Activated CD8-positive, alpha-beta memory T cell treated with anti-CD3 and anti-CD28 coated beads for 48 hours (primary cell): ENCODE measurements at regions not wholly inside any gene's neighbourhood (a gene's known extent, or its start where the extent isn't known, plus 50 kb on each side); places are given as distances from the start of the nearest gene placed in this dataset.

ENCODE experiments used
- DNase-seq, 3 experiments: peaks; one replicate each; pipeline ENCODE4 v3.0.0-alpha.2; 2020; ENCODE audit warnings: low read depth in 2 of 3, low spot score in 2 of 3

DNA sequence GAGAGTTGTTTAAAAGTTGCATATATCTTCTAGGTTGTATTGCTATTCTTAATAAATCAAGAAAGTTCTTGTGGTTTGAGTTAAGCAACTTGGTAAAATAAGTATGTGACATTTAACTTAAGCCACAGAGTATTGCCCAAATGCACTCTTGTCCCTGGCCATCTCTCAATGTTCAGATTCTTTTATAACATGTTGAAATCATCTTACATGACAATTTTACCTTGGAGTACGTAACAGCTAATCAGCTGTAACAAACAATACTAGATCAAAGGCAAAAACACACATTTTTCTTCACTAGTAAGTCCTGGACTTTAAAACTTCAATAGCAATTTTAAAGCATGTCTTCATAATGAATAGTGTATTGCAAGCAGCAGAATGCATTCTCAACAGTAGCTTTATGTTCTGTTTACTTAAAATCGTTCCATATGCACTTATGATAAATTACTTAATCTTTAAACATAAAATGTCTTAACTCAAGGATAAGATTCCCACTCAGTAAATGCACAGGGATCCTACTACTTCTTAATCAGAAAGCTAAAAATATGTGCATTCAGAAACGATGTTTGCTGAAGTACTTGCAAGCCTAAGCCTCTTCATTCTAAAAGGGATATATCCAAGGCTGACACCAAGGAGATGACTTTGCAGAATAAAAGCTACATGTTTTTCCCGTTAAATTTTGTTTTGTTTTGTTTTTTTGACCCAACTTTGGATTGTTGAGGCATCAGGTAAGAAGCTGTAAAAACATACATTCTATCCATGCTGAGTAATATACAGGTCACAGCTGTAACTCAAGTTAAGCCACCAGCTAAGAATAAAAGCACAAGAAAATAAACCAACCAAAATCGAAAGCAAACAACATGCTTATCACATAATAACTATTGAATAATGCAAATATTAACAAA, 86.1 kb upstream of the NFIB start:
- no peak for DNase-seq

DNA sequence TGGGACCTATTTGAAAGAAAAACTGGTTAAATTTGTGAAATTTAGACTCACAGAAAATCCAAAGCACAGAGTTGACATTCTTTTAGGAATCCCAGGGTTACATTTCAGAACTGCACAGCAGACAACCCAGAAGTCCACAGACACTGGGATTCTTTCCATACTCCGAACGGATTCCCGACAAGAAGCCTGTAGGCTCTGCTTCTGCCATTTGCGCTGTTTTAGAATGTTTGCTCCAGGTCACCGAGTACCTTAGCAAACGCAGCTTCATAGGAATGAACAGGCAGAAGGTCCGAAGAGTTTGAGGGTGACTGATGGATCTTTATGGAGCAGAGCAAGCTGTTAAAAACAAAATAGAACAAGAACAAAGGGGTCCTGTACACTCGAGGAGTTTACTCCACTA, 84.5 kb upstream of the NFIB start:
- DNase-seq = no peak

DNA sequence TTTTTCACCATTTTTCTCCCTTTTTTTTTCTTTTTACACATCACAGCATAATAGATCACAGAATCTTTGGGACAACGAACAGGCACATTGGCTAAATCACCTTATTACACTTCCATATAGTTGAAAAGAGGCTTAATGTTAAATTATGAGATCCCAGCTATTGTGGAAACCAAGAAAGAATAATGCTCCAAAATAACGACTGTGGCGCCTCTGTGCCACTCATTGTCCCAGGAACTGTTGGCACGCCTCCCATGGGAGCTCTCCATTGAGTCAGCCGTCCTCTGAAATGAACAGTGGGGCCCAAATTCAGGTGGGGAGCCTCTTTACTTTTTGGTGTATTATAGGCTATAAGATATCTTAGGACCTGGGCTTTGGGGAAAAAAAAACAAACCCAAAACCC, 82.2 kb upstream of the NFIB start:
- DNase-seq = no peak

DNA sequence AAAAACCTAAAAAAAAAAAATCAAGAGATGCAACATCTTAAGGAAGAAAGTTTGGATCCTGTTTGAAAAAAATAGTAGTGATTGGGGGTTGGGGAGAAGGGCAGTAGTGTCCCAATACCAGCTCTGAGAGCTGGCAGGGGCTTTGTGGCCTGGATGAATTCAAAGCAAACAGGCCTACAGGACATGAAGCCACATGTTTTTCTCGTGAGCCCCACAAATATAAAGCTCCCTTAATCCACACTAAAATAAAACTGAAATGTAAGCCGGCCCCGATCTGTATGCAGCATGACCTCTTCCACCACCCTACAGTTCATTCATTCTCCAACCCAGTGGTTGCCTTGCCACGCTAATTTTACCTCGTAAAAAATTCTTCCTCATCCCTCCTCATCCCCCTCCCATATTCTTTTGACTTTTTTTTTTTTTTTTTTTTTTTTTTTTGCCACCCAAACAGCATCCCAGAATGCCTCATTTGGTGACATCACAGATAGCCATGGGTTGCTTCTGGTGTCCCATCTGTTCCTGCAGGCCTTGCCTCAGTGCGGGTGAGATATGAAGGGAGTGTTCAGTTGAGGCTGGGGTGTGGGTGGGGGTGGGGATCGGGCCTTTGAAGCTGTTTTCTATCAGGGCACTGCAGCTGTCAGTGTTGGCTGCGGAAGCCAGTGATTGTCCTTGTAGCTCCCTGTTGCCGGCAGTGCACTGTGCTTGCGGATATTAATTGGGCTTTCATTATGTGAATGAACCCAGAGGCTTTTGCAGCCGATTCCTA, 81.6 kb upstream of the NFIB start:
- no peak for DNase-seq

DNA sequence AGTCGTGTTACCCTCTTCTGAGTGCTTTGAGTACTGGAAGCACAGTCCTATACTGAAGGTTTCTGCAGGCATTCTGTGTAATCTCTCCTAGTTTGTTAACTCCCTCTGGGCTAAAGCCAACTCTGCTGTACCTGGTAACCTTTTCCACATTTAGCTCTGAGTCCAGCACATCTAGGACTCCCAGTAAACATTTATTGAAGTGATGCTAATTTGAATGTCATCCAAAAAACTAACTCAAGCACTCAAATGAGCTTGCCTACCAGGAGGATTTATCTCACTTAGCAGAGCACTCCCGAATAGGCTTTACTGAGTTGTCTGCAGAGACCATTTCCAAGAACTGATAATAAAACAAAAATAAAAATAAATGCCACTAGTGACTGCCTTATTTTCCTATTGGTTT, 79.5 kb upstream of the NFIB start:
- DNase-seq = no peak

DNA sequence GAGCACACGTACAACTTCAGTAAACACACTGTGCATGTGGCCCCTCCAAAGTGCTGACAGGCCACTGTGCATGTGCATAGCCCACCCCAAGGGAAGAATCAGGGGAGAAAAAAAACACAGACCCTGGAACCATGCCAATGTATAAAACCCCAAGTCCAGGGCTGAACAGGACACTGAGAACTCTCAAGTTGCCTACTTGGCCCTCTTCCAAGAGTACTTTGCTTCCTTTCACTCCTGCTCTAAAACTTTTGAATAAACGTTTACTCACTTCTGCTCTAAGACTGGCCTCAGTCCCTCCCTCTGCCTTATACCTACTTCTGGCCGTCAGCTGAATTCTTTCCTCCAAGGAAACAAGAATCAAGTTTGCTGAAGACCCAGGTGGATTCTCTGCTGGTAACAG, 77.7 kb upstream of the NFIB start:
- no peak for DNase-seq

DNA sequence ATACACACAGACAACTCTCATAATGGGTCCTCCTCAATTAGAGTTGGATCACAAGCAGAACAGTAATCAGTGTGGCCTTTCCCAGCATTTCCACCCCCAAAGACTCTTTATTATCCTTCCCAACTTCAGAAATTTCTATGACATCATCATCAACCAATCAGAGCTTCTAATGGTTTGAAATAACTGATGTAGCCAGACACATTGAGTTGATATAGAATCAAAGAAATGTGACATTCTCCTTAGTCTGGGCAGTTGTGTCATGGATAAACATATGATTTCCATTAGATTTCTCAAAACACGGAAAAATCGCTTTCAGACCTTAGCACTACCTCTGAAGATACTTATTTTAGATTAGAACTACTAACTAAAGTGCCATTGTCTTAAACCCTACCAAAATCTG, 75.7 kb upstream of the NFIB start:
- no peak for DNase-seq

DNA sequence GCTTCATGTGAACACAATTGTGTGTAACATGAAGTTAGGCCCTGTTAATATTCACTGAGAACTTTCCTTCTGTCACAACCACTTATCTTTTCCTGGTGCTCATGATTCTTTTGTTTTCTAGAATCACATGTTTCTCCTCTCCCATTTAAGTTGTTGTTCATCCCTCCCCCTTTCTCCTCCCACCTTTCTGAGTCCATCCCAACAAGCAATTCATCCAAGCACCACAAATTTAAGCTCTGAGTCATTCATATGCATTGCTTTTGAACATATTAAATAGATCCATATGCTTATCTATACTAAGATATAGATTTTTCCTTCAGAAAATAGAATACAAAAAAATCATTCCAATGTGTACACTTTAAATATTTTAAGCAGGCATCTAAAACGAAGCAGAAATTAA, 75.2 kb upstream of the NFIB start:
- DNase-seq = no peak

DNA sequence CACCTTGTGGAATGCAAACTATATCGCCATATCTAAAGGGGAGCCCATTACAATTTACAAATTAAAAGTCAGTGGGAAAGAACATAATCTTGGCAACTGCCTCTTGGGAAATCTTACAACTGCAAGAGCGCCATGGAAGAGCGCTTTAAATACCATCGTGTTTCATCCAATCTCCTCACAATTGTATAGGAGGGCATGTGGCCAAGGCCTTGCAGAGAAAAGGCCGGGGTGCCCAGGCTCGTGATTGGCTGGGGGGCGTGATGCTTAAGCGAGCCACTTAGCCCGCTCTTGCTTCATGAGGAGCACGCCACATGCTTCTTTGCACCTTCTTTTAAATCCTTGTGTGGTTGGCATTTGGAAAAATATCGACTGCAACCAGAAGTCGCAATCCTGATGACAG, 69.8 kb upstream of the NFIB start:
- DNase-seq = no peak

DNA sequence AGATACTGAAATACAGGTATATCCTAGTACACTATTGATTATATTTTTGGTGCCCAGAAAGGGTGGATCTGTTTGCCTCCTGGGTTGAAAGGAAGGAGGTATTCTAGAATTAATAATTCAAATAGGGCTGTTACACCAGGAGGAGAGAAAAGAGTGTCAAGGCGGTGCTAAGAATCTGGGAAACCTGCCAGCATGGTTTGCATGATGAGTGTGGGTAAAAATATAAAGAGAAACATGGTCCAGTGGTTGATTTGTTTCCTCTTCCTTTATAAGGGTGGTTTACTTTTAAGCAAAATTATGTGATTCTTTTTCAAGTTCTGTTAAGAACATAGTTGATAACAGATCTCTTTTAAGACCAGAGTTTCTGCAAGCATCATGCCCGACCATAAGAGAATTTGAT, 69.4 kb upstream of the NFIB start:
- no peak for DNase-seq

DNA sequence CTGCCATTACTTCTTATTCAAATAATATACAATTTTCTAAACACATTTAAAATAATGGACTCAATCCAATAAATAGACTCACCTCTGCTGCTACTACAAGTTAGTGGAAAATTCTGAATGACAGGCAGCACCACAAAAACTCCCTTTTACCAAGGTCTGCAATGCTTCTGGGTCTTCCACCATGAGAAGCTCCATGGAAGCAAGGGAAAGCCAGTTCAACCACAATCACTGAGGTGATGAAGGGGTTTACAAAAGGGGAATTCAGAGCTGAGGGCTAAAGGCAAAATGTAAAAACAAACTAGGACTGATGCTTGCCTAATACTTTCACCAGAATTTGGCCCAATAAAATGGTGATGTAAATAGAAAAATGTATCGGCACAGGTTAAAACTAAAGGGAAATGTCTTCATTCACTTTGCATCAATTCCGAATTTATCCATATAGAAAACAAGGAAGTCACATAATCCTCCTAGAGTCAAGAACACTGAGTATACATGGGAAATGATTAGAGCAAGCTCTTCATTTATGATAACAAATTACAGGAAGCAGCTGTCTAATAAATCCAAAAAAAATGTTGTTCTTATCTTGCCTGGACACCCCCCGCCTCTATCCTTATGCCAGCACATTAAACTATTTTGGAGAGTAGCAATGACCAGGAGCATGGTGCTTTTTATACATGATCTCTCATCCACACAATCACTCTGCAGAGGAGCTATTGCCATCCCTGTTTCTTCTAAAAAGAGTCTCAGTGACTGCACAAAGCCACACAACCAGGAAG, 66.3 kb upstream of the NFIB start:
- no peak for DNase-seq

DNA sequence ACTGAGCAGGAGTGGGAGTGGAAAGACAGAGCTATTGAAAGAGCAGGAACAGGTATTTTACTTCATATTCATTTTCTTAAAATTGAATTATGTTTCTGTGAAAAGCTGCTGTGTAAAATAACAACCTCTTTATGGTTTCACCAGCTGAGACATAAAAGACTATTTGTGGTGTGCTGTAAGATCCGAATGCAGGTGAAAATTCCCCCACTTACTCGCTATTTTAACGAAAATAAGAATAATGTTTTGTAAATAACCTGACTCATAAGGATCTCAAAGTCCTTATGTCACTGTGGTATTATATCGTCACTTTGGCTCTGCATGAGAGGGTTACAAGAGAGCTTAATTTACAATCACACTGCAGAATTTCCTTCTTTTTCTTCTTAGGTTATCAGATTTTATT, 65.3 kb upstream of the NFIB start:
- no peak for DNase-seq

DNA sequence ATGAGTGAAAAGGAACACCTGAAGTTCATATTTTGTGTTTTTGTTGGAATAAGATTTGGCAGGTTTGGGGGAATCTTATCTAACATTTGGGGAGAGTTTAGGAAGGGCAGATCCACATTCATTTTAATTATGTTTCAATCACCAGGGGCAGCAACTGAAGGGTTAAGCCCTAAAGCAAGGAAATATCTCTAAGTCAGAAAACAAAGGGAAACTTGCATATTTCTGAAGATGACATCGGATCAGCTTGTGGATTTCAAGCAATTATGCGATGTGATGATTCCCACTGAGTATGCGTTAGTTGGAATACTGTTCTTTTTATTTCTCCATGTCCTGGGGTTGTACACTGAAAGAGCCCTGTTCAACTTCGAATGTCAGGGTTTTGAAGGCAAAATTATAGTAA, 59.8 kb upstream of the NFIB start:
- no peak for DNase-seq

DNA sequence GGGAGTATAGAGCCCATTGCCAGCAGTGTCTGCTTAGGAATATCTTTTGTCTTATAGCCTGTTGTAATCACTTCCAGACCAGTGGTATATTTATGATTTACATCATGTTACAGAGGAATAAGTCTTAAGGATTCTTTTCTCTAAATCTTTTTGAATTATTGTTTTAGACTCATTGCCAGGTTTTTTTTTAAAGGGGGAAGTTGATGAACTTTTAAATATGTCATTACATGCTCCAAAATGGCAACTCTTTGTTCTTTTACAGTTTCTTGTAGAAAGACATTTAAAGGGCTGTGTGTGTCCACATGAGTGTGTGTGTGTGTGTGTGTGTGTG, 59.4 kb upstream of the NFIB start:
- no peak for DNase-seq

DNA sequence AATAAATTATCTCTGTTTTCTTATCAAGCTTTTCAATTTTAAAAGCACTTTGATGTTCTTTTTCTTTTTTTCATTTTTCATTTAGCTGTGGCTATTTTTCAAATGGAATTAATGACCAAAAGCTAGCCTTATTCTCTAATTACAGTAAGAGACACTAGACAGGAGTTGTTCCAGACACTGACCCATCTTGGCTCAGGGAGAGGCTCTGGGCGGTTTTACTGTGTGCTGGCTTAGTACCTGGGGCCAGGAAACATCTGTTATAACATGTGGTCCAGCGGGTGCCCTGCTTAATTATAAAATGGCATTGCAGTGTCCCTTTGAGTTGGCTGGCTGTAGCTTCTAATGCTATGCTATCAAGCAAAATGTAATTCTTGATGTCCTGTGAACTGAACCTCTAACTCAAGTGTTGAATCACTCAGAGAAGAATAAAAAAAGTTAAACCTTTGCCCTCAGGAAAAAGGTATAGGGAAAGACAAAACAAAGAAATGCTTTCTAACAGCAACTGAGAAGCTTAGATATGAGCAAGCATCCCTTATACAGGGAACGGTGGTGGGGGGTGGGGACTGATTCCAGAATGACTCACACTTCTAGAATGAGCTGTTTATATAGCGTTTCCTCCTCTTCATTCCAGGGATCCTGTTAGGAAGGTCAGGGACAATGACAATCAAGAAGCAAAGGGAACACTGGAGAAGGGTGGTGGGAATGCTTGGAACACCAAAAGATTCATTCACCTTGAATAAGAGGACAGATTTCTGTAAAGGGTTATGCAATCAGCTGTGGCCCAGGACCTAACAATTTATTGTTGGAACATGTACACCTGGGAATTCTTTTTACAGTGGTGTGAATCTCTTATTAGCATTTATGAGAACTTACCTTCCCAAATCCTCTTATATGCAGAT, 58.7 kb upstream of the NFIB start:
- no peak for DNase-seq

DNA sequence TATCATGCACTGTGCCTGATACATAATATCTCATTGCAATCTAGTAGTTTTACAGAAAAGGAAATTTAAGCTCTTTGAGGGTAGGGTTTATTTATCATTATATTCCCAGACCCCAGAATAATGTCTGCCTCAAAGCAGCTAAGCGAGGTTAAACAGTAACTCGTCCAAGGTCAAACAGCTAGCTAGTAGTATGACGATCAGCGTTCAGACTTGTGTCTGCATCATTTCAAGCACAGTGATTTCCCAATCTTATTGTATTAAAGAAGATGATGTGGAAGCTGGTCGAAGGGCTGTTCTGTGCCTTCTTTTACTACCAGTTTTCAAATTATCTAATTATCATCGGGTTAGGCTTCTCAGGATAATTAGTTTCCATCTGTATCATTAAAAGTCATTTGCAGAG, 55.1 kb upstream of the NFIB start:
- no peak for DNase-seq

DNA sequence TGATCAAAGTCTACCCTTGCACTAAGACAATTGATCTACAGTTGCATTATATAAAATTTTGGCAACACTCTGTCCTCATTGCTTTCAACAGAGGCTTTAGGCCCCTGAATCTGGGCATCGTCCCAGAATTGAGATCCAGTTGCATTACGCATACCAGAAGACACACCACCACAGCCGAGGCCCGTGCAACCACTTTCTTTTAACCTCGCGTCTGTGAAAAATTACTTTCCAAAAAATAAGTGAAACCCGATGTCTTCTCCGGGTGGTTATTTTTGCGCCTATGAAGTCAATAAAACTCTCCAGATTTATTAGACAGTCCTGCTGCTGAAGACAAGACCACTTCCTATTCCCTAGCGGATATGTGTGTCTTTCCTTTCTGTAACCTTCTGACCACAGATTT, 52.1 kb upstream of the NFIB start:
- no peak for DNase-seq

DNA sequence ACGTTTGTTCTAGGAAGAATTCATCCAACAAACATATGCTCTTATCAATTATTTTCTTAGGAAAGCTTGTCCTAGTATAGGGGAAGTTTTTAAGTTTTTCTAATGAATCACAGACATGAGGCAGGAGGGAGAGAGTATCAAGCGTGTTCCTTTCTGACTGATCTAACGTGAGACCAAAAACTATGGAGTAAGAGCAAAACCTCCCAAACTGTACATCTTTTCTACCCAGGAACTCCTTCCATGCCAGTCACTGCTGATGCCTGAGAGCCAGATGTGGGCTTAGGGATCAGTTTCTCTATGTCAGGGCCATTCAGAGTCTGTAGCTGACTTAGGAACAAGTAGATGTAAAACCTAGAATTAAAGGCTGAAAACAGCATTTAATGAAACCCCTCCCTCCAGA, 51.7 kb upstream of the NFIB start:
- no peak for DNase-seq
